Neural cell (in vitro differentiated cells): ENCODE measurements at regions not wholly inside any gene's neighbourhood (a gene's known extent, or its start where the extent isn't known, plus 50 kb on each side); places are given as distances from the start of the nearest gene placed in this dataset.

Experiments used
- CTCF ChIP-seq: fragments of 450-650 bp; IDR thresholded peaks from 2 replicates; pipeline ENCODE4 v1.5.1; 2014; ENCODE audit warnings: antibody characterized with exemption, mild to moderate bottlenecking, moderate library complexity; ENCODE audit not compliant: poor library complexity, severe bottlenecking
- EZH2 ChIP-seq: fragments of 200-600, 300-800 bp; shearing (Covaris generic), sonication (generic); IDR thresholded peaks from 2 replicates; pipeline ENCODE4 v1.6.1; 2014; ENCODE audit warnings: antibody characterized with exemption, low read length, borderline replicate concordance, mild to moderate bottlenecking; ENCODE audit not compliant: insufficient read depth, poor library complexity, severe bottlenecking
- MXI1 ChIP-seq: fragments of 450-650 bp; conservative IDR thresholded peaks from 2 replicates; pipeline ENCODE4 v1.6.1; 2014; ENCODE audit warnings: antibody characterized with exemption, mild to moderate bottlenecking; ENCODE audit not compliant: poor library complexity, severe bottlenecking
- POLR2AphosphoS5 ChIP-seq: IDR thresholded peaks from 2 replicates; pipeline ENCODE4 v1.6.1; 2012
- REST ChIP-seq: IDR thresholded peaks from 2 replicates; pipeline ENCODE4 v1.6.1; 2012; ENCODE audit warnings: borderline replicate concordance
- SMC3 ChIP-seq: fragments of 450-650 bp; conservative IDR thresholded peaks from 2 replicates; pipeline ENCODE4 v1.6.1; 2014; ENCODE audit warnings: antibody characterized with exemption, mild to moderate bottlenecking, moderate library complexity; ENCODE audit not compliant: poor library complexity

- TF ChIP-seq POLR2AphosphoS5 (no peak), CTCF (no peak), SMC3 (no peak), EZH2 (no peak), REST (no peak), MXI1 (no peak)
Measured at GRCh38 chr4:14023896-14024295, 396.4 kb upstream of the BOD1L1 start.
